Stimulated activated CD8-positive, alpha-beta memory T cell treated with anti-CD3 and anti-CD28 coated beads, Interleukin-7, amount 100 ng/mL, for 48 hours (primary cell): ENCODE measurements at regions not wholly inside any gene's neighbourhood (a gene's known extent, or its start where the extent isn't known, plus 50 kb on each side); places are given as distances from the start of the nearest gene placed in this dataset.

ENCODE experiments used
- DNase-seq, 2 donors: peaks; one replicate each; pipeline ENCODE4 v3.0.0-alpha.2; 2020; ENCODE audit warnings: low read depth in 1 of 2; ENCODE audit errors: extremely low read depth in 1 of 2

- no peak for DNase-seq
Measured at GRCh38 chr9:27864644-27865438, 291.6 kb upstream of the C9orf72 start.

GRCh38 chr9:27866741-27867140, 293.5 kb upstream of the C9orf72 start:
- no peak for DNase-seq

DNA sequence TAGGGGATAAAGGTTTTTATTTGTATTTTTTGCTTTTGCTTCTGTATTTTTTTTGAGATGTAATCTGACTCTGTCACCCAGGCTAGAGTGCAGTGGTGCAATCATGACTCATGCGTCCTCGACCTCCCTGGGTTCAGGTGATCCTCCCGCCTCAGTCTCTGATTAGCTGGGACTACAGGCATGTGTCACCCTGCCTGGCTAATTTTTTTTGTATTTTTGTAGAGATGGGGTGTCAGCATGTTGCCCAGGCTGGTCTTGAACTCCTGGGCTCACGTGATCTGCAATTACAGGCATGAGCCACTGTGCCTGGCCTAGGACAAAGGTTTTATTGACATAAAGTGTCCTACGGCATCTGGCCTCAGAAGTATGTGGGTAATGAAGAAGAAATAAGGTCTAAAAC, 297.1 kb upstream of the C9orf72 start:
- no peak for DNase-seq

DNA sequence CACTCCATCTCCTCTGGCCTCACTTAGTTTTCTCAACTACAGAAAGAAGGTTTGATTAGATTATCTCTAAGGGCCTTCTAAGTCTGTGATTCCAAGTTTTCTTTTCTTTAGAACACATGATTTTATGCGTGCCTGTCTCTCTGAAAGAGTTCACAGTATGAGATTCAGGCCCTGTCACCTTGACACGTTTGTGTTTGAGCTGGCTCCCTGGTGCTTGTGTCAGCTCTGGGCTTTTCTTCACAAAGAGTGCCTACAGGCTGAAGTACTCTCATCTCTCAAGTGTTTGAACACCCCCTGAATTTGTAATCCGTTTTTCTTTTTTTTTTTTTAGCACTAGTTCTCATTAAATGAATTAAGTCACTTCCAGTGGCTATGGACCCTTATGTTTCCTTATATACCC, 306.9 kb upstream of the C9orf72 start:
- no peak for DNase-seq

GRCh38 chr9:27880635-27881034, 307.4 kb upstream of the C9orf72 start:
- DNase-seq, result no peak

- DNase-seq, result peak; percentile 14 to 27
Measured at GRCh38 chr9:27888661-27889295, 315.5 kb upstream of the C9orf72 start.

DNA sequence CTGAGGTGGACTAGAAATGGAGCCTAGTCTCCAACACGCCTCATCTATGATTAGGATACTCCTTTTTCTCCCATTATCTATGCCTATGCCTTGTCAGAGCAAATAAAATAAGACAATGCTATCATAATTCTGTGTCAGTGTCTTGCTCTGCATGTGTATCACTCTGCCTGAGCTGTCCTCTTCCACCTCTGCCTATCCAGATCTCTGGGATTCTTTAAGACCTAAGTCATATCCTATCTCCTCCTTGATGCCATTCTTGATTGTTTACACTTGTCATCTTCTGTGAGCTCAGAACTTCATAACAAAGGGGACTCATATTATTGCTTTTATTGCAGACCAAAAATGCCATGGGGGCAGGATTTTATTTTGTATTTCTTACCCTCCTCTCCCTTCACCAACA, 351.2 kb upstream of the C9orf72 start:
- DNase-seq, result no peak

DNA sequence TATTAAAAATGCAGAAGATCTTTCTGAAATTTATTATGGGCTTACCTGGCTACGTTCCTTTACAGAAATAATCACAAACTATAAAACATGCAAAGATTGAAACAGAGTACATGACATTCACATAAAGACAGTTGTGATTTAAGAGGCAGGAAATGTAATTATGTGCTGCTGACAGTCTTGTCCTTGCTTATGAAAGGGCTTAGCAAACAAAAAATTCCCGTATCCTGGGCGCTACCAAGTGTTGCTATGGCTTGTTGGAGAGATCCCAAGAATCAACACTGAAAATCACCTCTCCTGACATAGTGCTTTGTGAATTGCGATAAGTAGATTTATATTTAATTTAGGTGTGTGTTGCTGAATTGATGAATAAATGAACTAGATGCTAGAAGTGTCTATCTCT, 352.5 kb upstream of the C9orf72 start:
- DNase-seq, result no peak

DNA sequence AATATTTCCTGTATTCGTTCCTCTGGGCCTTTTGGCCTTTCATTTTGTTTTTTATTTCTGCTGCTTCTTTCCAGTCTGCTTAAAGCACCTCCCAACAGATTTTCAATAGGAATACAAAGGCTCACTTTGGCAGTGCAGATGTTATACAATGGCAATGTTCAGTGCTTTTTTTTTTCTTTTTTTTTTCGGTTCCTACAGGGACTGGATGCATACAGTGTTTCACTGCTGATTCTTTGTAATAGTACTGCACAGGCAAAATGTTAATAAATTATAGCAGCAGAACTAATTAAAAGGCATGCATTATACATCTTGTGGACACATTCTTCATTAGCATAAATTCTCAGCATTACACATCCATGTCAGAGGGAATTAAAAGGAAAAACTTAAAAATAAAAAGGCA, 356.6 kb upstream of the C9orf72 start:
- no peak for DNase-seq

- no peak for DNase-seq
Measured at GRCh38 chr9:27933210-27934025, 360.1 kb upstream of the C9orf72 start.

- no peak for DNase-seq
Measured at GRCh38 chr9:27934471-27934870, 361.2 kb upstream of the C9orf72 start.

DNA sequence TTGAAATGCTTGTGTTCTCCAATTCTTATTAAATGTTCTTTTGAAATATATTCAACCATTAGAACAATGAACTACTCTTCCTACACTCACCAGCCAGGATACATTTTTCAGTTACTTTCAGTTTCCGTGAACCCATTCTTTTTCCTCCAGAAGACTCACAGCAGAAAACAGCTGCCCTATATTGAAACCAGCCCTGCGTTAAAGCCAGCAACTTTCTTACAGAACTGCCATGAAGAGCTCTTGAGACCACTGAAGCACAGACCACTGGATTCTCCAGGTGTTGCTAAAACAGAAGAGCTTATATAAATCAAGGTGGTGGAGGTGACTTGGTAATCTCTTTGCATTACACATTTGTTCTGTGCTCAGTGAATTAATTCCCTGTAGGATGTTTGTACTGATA, 365.9 kb upstream of the C9orf72 start:
- DNase-seq, result no peak

- DNase-seq, result no peak
Measured at GRCh38 chr9:27940535-27940934, 367.3 kb upstream of the C9orf72 start.

DNA sequence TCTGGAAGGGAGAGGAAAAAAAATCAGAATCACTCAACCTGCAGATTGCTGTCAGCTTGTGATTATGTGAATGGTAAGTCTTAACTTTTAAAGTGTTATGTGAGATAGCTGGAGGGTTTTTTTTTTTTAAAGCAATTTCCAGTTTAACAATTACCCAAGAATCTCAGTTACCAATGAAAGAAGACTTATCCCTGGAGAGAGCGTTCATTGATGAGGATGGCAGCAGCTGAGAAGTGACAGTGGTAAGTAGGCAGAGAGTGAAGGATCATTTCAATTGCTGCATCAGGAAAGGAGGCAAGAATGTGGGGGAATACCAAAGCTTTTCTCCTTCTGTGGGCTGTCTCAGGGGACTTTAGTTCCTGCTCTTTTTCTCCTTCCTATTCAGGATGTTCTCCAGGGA, 370.2 kb upstream of the C9orf72 start:
- DNase-seq, result no peak

- no peak for DNase-seq
Measured at GRCh38 chr9:27945386-27945785, 372.1 kb upstream of the C9orf72 start.

GRCh38 chr9:27950382-27950781, 377.1 kb upstream of the C9orf72 start:
- DNase-seq, result no peak

DNA sequence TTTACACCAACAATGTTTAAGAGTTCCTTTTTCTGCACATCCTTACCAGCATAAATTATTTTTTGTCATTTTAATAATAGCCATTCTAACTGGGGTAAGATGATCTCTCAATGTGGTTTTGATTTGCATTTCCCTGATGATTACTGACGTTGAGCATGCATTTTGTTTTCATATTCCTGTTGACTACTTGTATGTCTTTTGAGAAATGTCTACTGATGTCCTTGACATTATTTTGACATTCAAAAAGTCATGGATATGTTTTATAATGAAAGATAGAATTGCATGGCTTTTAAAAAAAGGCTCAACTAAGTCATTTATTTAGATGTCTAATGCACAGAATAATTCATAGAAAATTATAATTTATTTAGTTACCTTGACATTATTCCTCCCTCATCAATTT, 381.6 kb upstream of the C9orf72 start:
- DNase-seq, result no peak

DNA sequence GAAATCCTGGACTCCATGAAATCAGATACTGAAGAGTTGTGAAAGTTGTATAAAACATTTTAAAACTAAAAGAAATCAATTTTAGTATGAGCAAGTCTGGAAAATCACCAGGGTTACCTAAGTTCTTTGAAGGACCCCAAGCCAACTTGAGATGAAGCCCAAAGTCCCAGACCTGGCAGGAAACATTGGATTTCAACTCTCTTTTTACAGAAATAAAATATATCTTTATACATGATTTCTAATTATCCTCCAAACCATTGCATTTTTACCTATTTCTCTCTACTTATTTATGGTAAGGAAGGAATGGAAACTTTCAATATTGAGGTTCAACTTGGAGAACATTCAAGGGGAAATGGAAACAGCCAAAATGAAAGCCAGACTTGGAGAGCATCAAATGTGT, 390.6 kb upstream of the C9orf72 start:
- no peak for DNase-seq

DNA sequence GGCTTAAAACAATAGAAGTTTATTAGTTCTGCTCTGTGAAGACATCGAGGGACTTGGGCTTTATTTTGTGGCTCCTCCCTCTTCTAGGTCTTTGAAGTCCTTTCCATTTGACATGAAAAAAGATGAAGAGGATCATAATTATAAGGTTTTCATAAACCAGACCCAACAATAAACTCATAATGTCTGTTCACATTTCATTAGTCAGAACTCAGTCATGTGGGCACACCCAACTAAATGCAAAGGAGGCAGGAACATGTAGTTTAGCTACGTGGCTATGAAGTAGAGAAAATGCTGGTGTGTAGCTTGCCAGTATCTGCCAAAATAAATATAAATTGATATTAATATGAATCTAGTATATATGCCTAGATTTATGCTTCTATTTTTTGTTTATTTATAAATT, 393.9 kb upstream of the C9orf72 start:
- DNase-seq, result no peak

GRCh38 chr9:27977931-27978330, 404.6 kb upstream of the C9orf72 start:
- DNase-seq, result no peak

DNA sequence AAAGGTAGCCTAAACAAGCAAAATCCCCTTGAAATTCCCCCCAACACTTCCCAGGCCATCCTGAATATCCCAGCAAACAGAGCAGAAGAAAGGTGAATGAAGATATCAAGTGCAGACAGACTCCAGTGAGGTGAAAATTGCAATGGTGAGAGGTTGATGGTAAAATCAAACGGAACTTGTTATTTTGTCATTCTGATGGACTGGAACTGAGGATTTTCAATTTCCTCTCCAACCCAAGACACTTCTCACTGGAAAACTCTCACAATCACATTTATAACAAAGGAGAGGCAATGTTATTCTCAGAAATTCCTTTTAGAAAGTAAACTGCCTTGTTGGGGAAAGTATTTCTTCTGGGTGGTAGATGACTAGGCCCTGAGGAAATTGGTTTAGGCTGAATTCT, 412.4 kb upstream of the C9orf72 start:
- no peak for DNase-seq

DNA sequence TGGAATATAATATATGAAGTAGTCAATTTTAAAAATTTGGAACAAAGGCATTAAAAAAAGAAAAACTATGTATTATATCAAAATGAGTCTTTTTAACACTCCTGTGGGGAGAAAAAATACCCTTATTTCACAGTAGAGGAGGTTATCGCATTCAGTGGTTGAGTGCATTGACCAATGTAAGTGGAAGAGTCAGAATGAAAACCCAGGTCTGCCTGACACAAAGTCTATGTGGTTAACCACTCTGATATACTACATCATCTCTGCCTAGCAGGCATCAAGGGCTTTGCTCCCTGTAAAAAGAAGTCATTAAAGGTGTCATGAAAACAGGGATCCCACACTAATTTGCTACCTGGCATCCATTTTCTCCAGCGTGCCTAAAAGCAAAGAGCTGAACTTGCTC, 417.2 kb upstream of the C9orf72 start:
- no peak for DNase-seq
